ENCODE measurements at regions not wholly inside any gene's neighbourhood (a gene's known extent, or its start where the extent isn't known, plus 50 kb on each side); places are given as distances from the start of the nearest gene placed in this dataset.

DNA sequence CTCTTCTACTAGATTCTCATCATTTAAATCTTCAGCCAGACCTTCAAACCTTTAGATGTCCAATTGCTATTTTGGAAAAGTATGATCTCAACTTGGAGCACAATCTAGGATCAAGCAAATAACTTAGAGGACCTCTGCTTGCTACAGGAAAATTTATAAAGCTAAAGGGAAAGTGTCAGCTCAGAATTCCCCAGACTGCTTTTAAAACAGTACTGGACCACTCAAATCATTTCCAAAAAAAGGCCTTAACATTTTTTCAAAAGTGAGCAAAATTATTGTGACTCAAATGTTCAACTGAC, 169.8 kb downstream of the PARM1 start:
- TF ChIP-seq, protein P1, sequence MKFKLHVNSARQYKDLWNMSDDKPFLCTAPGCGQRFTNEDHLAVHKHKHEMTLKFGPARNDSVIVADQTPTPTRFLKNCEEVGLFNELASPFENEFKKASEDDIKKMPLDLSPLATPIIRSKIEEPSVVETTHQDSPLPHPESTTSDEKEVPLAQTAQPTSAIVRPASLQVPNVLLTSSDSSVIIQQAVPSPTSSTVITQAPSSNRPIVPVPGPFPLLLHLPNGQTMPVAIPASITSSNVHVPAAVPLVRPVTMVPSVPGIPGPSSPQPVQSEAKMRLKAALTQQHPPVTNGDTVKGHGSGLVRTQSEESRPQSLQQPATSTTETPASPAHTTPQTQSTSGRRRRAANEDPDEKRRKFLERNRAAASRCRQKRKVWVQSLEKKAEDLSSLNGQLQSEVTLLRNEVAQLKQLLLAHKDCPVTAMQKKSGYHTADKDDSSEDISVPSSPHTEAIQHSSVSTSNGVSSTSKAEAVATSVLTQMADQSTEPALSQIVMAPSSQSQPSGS (CRISPR knock-in tag; IDR thresholded peaks at IDR 0.05): no peak
- TF ChIP-seq ZNF274 (IDR thresholded peaks at IDR 0.05; ENCODE audit: borderline replicate concordance, low read depth, low read length): no peak
- TF ChIP-seq, protein P2, sequence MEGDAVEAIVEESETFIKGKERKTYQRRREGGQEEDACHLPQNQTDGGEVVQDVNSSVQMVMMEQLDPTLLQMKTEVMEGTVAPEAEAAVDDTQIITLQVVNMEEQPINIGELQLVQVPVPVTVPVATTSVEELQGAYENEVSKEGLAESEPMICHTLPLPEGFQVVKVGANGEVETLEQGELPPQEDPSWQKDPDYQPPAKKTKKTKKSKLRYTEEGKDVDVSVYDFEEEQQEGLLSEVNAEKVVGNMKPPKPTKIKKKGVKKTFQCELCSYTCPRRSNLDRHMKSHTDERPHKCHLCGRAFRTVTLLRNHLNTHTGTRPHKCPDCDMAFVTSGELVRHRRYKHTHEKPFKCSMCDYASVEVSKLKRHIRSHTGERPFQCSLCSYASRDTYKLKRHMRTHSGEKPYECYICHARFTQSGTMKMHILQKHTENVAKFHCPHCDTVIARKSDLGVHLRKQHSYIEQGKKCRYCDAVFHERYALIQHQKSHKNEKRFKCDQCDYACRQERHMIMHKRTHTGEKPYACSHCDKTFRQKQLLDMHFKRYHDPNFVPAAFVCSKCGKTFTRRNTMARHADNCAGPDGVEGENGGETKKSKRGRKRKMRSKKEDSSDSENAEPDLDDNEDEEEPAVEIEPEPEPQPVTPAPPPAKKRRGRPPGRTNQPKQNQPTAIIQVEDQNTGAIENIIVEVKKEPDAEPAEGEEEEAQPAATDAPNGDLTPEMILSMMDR (IDR thresholded peaks at IDR 0.05 in 2 of 3, conservative IDR thresholded peaks at IDR 0.05 in 1 of 3; ENCODE audit: insufficient read depth in 2 of 3, low read depth in 1 of 3, low read length in 3 of 3): no peak
- no peak for TF ChIP-seq CHCHD3 (CRISPR knock-in tag; IDR thresholded peaks at IDR 0.05)
- TF ChIP-seq EZH2 (IDR thresholded peaks at IDR 0.05; ENCODE audit: borderline replicate concordance, low read depth, low read length): no peak
- TF ChIP-seq, protein P3, sequence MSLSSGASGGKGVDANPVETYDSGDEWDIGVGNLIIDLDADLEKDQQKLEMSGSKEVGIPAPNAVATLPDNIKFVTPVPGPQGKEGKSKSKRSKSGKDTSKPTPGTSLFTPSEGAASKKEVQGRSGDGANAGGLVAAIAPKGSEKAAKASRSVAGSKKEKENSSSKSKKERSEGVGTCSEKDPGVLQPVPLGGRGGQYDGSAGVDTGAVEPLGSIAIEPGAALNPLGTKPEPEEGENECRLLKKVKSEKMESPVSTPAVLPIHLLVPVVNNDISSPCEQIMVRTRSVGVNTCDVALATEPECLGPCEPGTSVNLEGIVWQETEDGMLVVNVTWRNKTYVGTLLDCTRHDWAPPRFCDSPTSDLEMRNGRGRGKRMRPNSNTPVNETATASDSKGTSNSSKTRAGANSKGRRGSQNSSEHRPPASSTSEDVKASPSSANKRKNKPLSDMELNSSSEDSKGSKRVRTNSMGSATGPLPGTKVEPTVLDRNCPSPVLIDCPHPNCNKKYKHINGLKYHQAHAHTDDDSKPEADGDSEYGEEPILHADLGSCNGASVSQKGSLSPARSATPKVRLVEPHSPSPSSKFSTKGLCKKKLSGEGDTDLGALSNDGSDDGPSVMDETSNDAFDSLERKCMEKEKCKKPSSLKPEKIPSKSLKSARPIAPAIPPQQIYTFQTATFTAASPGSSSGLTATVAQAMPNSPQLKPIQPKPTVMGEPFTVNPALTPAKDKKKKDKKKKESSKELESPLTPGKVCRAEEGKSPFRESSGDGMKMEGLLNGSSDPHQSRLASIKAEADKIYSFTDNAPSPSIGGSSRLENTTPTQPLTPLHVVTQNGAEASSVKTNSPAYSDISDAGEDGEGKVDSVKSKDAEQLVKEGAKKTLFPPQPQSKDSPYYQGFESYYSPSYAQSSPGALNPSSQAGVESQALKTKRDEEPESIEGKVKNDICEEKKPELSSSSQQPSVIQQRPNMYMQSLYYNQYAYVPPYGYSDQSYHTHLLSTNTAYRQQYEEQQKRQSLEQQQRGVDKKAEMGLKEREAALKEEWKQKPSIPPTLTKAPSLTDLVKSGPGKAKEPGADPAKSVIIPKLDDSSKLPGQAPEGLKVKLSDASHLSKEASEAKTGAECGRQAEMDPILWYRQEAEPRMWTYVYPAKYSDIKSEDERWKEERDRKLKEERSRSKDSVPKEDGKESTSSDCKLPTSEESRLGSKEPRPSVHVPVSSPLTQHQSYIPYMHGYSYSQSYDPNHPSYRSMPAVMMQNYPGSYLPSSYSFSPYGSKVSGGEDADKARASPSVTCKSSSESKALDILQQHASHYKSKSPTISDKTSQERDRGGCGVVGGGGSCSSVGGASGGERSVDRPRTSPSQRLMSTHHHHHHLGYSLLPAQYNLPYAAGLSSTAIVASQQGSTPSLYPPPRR (CRISPR knock-in tag; IDR thresholded peaks at IDR 0.05; ENCODE audit: borderline replicate concordance): no peak
- no peak for TF ChIP-seq POLR2A (conservative IDR thresholded peaks at IDR 0.05)
- TF ChIP-seq HDAC6 (IDR thresholded peaks at IDR 0.05; ENCODE audit: low read depth, low read length): no peak
- no peak for TF ChIP-seq NBN (IDR thresholded peaks at IDR 0.05; ENCODE audit: low read depth)
